ENCODE measurements at regions not wholly inside any gene's neighbourhood (a gene's known extent, or its start where the extent isn't known, plus 50 kb on each side); places are given as distances from the start of the nearest gene placed in this dataset.

DNA sequence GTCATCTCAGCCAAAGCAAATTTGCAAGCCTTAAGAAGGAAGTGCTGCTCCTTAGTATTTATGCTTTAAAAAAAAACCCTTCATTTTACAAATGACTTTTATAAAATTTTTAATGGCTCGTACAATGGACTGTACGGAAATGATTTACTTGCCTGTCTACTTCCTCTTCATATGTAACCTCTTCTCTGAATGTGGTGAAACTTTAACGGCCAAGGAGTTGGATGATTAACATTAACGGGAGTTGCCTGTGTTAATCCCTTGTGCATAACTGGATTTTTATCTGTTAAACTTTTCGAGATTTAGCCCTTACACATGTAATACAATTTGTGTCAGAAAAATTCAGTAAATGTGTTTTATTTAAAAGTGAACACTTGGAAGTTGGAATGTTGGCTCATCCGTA is 429.4 kb downstream of the TBC1D4 start:
- H3K36me3 ChIP-seq (ENCODE audit: insufficient read depth, low read length, poor library complexity, severe bottlenecking) = no peaks in the 10 kb centered on the region
- ChIA-PET POLR2A (ENCODE audit: low non-redundant PET) (no interaction called here), CTCF (no interaction called here)
- H3K27me3 ChIP-seq (replicated peaks; ENCODE audit: insufficient read depth, low read depth, low read length, poor library complexity) = no peaks in the 10 kb centered on the region
- DNase-seq (ENCODE audit: low spot score) = no peak
- no TSS peak for BruUV-seq (replicated peaks)
- no peaks in the 10 kb centered on the region for H3K9me3 ChIP-seq (ENCODE audit: low read depth, low read length, poor library complexity, severe bottlenecking)
- H3K27ac ChIP-seq (ENCODE audit: low read depth, low read length, poor library complexity, severe bottlenecking) = no peak overlapping the region
- H3K4me3 ChIP-seq (ENCODE audit: low read depth, low read length, poor library complexity, severe bottlenecking) = no peak overlapping the region
- H3K4me1 ChIP-seq (ENCODE audit: insufficient read depth, low read length, poor library complexity, severe bottlenecking) = peaks cover 5% of the 10 kb centered on the region
- TF ChIP-seq EZH2 (IDR thresholded peaks at IDR 0.05; ENCODE audit: borderline replicate concordance, low read depth, low read length, poor library complexity, severe bottlenecking) = no peak
- TF ChIP-seq, protein P1, sequence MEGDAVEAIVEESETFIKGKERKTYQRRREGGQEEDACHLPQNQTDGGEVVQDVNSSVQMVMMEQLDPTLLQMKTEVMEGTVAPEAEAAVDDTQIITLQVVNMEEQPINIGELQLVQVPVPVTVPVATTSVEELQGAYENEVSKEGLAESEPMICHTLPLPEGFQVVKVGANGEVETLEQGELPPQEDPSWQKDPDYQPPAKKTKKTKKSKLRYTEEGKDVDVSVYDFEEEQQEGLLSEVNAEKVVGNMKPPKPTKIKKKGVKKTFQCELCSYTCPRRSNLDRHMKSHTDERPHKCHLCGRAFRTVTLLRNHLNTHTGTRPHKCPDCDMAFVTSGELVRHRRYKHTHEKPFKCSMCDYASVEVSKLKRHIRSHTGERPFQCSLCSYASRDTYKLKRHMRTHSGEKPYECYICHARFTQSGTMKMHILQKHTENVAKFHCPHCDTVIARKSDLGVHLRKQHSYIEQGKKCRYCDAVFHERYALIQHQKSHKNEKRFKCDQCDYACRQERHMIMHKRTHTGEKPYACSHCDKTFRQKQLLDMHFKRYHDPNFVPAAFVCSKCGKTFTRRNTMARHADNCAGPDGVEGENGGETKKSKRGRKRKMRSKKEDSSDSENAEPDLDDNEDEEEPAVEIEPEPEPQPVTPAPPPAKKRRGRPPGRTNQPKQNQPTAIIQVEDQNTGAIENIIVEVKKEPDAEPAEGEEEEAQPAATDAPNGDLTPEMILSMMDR (conservative IDR thresholded peaks at IDR 0.05; ENCODE audit: low read depth, low read length) = no peak
- intact Hi-C loops (cut with micrococcal nuclease; ENCODE audit: unreplicated experiment) = no loop called here

DNA sequence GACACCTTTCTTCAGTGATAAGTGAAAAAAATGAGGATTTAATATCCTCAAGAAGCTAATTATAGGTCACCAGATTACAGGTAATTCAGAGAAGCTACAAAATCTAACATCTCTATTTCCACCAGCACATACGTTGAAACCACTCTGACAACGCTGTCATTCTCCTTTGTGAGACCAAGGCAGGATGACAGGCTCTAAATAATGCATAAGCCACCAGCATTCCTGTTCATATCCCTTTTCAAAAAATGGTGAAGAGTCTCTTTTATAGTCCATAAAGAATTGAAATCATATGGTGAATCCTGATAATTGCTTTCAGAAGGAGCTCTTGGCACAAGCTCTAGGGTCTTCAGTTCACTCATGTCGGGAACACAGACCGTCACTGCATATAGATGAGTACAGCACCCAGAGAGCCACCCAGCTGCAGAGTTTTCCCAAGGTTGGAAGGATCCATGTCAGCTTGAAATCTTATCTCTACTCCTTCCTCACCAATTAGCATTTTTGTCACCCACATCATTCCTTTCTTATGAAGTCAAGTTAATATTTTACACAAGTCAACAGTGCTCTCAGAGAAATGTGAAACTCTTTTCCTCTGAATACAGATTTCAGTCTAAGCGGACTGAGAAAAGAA is 431.4 kb downstream of the TBC1D4 start:
- no peak overlapping the region for H3K27ac ChIP-seq (ENCODE audit: low read depth, low read length, poor library complexity, severe bottlenecking)
- TF ChIP-seq, protein P1 (conservative IDR thresholded peaks at IDR 0.05; ENCODE audit: low read depth, low read length) = no peak
- no peak for TF ChIP-seq EZH2 (IDR thresholded peaks at IDR 0.05; ENCODE audit: borderline replicate concordance, low read depth, low read length, poor library complexity, severe bottlenecking)
- H3K36me3 ChIP-seq (ENCODE audit: insufficient read depth, low read length, poor library complexity, severe bottlenecking) = no peaks in the 10 kb centered on the region
- peaks cover 5% of the 10 kb centered on the region for H3K4me1 ChIP-seq (ENCODE audit: insufficient read depth, low read length, poor library complexity, severe bottlenecking)
- CTCF ChIA-PET = no interaction called here
- H3K27me3 ChIP-seq (replicated peaks; ENCODE audit: insufficient read depth, low read depth, low read length, poor library complexity) = no peaks in the 10 kb centered on the region
- intact Hi-C loops (cut with micrococcal nuclease; ENCODE audit: unreplicated experiment) = no loop called here
- POLR2A ChIA-PET (ENCODE audit: low non-redundant PET) = no interaction called here
- DNase-seq (ENCODE audit: low spot score) = peak; percentile 21
- H3K4me3 ChIP-seq (ENCODE audit: low read depth, low read length, poor library complexity, severe bottlenecking) = no peak overlapping the region
- no TSS peak for BruUV-seq (replicated peaks)
- H3K9me3 ChIP-seq (ENCODE audit: low read depth, low read length, poor library complexity, severe bottlenecking) = no peaks in the 10 kb centered on the region

DNA sequence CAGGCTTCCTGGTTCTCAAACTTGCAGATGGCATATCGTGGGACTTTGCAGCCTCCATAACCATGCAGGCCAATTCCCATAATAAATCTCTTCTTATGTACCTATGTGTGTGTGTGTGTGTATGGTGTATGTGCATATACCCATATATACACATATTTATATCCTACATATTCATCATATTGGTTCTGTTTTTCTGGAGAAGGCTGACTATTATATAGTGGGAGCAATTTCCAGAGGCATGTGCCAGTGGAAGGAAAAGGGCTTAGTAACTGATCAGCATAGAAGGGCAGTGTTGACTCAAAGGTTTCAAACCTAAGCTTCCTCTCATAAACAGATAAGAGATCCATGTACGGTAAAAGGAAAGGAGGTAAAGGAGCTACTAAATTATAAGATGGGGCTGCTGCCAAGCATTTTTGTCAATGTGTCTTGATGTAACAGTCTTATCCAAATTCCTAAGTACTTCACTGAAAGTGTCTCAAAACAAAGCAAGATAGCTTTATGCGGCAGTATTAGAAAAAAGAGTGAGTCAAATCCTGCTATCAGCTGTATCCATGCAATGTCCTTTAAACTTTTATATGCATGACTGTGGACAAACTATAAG is 432.1 kb downstream of the TBC1D4 start:
- ChIA-PET POLR2A (ENCODE audit: low non-redundant PET) (no interaction called here), CTCF (no interaction called here)
- intact Hi-C loops (cut with micrococcal nuclease; ENCODE audit: unreplicated experiment) = no loop called here
- BruUV-seq (replicated peaks) = no TSS peak
- no peaks in the 10 kb centered on the region for H3K27me3 ChIP-seq (replicated peaks; ENCODE audit: insufficient read depth, low read depth, low read length, poor library complexity)
- no peak for DNase-seq (ENCODE audit: low spot score)
- no peak overlapping the region for H3K27ac ChIP-seq (ENCODE audit: low read depth, low read length, poor library complexity, severe bottlenecking)
- no peaks in the 10 kb centered on the region for H3K9me3 ChIP-seq (ENCODE audit: low read depth, low read length, poor library complexity, severe bottlenecking)
- H3K36me3 ChIP-seq (ENCODE audit: insufficient read depth, low read length, poor library complexity, severe bottlenecking) = no peaks in the 10 kb centered on the region
- H3K4me1 ChIP-seq (ENCODE audit: insufficient read depth, low read length, poor library complexity, severe bottlenecking) = peaks cover 5% of the 10 kb centered on the region
- TF ChIP-seq, protein P1 (conservative IDR thresholded peaks at IDR 0.05; ENCODE audit: low read depth, low read length) = no peak
- H3K4me3 ChIP-seq (ENCODE audit: low read depth, low read length, poor library complexity, severe bottlenecking) = no peak overlapping the region
